Middle frontal gyrus (tissue), 1 donor: ENCODE measurements at regions not wholly inside any gene's neighbourhood (a gene's known extent, or its start where the extent isn't known, plus 50 kb on each side); places are given as distances from the start of the nearest gene placed in this dataset.

Source experiments
- DNase-seq: peaks from one replicate; pipeline ENCODE4 v3.0.0-alpha.2; 2015; ENCODE audit warnings: low spot score; ENCODE audit errors: extremely low spot score

DNA sequence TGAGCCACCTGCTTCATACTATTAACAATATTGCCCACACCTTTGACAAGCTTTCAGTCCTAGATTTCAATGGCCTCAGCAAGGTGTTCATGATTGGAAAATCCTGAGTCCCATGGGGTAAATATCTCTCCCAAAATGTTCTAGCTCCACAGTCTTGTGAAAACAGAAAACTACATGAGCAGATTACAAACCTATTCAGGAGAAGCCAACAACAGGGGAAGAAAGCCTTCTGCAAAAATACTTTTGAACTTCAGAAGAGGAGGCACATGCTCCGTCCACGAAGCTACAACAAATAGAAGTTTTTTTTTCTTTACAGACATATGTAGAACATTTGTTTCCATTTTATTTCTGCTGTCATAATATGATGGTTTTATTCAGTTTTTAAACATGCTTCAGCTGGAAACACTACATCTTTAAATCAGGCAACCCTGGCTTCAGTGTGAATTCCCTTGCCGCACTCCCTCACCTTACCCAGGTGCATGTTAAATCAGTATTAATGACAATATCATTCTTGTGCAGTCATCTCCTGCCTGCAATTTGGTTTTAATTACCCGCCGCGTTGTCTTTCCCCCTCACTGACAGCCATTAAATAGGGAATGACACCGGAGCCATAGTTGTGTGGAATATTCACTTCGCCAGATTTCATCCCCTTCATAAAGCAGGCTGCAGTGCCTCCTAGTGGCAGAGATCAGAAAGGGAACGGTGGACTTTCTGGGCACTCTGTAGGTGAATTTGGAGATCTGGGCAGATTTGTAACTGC lies 725.5 kb upstream of the ARRDC4 start:
- DNase-seq: peak; percentile 27

- DNase-seq: no peak
Measured at GRCh38 chr15:97235611-97235985, 724.9 kb upstream of the ARRDC4 start.

GRCh38 chr15:97236140-97236539 lies 724.4 kb upstream of the ARRDC4 start:
- no peak for DNase-seq

- no peak for DNase-seq
Measured at GRCh38 chr15:97237160-97237559, 723.3 kb upstream of the ARRDC4 start.

- DNase-seq: no peak
Measured at GRCh38 chr15:97248376-97248775, 712.1 kb upstream of the ARRDC4 start.

DNA sequence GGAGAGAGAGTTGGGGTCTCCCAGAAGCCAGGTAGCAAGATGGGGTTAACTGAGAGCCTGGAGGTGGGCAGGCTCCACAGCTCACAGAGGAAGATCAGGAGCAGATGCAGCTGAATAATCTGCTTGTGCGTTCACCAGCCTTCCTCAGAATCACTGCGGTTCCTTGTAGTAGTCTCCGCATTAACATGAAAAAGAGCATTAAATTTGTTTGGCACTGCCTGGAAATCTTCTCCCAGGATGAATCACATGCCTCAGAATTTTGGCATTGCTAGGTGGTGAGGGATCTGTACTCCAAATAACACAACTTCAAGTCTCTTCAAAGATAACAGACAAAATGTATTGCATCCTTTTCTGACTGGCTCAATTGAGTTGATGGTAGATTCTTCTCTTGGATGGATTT lies 700.6 kb upstream of the ARRDC4 start:
- no peak for DNase-seq

GRCh38 chr15:97301166-97301565 lies 659.3 kb upstream of the ARRDC4 start:
- DNase-seq: no peak

GRCh38 chr15:97316362-97316761 lies 644.1 kb upstream of the ARRDC4 start:
- no peak for DNase-seq

GRCh38 chr15:97317163-97317562 lies 643.3 kb upstream of the ARRDC4 start:
- no peak for DNase-seq

- no peak for DNase-seq
Measured at GRCh38 chr15:97319291-97319690, 641.2 kb upstream of the ARRDC4 start.

DNA sequence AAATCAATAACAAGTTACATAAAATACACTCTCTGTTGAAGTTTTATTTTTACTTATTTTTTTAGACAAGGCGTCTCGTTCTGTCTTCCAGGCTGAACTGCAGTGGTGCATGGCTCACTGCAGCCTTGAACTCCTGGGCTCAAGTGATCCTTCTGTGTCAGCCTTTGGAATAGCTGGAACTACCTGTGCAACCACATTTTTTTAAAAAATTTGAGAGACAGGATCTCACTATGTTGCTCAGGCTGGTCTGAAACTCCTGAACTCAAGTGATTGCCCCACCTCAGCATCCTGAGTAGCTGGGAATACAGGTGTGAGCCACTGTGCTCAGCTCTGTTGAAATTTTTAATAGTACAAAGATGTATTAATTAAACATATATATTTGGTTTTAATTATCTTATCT lies 614.3 kb upstream of the ARRDC4 start:
- no peak for DNase-seq

GRCh38 chr15:97350813-97351212 lies 609.7 kb upstream of the ARRDC4 start:
- no peak for DNase-seq

- DNase-seq: no peak
Measured at GRCh38 chr15:97383516-97383915, 577.0 kb upstream of the ARRDC4 start.

GRCh38 chr15:97386940-97387339 lies 573.6 kb upstream of the ARRDC4 start:
- no peak for DNase-seq

DNA sequence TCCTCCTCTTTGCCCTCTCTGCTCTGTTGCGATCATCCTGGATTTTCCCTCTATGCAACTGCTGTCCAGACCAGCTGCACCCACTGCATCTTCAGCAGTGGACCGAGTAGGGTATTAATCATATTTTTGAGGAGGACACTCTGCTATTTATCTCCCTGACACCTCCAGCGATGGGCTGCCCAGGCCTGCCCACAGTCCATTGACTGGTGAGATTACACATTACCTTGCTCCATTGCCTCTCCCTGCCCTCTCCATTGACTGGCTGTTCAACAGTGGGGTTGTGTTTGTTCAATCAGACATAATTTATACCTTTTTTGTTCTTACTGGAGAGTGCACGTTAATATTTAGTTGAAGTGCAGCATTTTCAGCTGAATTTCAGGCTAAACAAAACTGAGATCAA lies 559.3 kb upstream of the ARRDC4 start:
- DNase-seq: no peak

DNA sequence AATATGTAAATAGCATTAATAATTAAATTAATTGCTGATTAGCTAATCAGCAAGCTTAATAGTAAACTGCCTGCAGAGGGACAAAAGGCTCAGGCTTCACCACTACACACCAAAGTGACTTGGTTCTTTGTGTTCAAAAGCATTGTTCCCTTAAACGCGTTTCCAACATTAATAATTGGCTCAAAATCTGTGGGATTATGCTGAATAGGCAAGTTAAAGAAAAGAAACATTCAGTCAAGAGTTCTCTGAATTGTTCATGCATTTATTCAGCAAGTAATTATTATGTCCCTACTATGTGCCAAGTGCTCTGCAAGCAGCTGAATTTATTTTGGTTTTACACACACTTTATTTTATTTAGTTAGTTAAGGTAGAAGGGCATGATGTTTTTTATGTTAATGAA lies 558.5 kb upstream of the ARRDC4 start:
- no peak for DNase-seq

GRCh38 chr15:97406841-97407240 lies 553.7 kb upstream of the ARRDC4 start:
- DNase-seq: no peak

- DNase-seq: no peak
Measured at GRCh38 chr15:97410897-97411575, 549.5 kb upstream of the ARRDC4 start.

DNA sequence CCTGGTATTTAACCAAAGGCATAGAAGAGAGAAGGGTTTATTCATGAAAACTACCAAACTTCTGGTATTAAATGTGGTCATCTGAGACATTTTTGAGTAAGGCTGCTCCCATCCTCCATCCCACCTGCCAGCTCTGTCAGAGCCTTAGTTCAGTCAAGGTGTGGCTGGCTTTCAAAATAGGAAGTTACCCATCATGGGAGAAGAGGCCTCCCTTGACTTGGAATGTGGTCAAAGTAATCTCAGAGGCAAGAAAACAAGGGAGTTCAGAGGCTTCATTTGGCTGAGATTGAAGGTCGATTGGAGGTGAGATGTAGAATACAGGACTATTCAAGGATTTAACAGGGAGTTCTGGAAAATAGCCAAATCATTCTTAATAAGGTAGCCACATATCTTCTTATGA lies 540.4 kb upstream of the ARRDC4 start:
- no peak for DNase-seq

GRCh38 chr15:97425596-97425995 lies 534.9 kb upstream of the ARRDC4 start:
- DNase-seq: no peak

DNA sequence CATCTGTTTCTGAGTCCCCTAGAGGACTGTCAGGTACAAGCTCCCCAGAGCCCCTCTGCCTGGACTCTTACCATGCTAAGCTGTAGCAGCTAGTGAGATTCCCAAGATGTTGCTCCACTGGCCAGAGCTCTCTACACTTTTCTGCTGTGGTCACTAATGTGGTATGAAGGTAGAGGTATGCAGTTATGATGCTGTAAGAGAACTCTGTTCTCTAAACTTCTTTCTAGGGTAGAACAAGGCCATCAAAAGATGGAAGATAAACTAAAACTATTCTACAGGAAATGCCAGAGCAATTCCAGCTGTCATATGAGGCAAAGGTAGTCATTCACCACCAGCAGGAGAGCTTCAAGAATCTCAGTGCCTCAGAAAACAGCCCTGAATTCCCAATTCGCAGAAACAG lies 517.4 kb upstream of the ARRDC4 start:
- DNase-seq: no peak

DNA sequence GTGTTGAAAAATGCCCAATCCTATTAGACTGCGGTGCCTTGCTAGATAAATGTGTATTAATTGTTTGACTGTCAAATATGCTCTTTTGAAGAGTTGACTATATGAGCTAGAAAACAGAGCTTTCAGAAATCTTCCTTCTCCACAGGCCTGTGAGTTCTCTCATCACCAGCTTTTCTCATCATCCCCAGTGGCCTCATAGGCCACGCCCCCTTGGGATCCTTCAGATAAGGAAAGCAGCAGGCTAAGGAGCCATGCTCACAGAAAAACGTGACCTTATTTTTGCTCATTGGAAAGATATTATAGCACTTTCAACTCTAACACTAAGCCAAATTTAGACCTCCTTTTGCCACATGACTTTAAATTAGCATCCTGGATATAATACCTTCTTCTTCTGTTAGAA lies 514.4 kb upstream of the ARRDC4 start:
- no peak for DNase-seq

GRCh38 chr15:97456521-97457202 lies 503.8 kb upstream of the ARRDC4 start:
- DNase-seq: no peak
